ENCODE measurements at regions not wholly inside any gene's neighbourhood (a gene's known extent, or its start where the extent isn't known, plus 50 kb on each side); places are given as distances from the start of the nearest gene placed in this dataset.
"Not testable (repeated sequence)": the region's sequence is repeated elsewhere in the genome, so short reads cannot be mapped to it uniquely, and the experiment has no call there.

DNA sequence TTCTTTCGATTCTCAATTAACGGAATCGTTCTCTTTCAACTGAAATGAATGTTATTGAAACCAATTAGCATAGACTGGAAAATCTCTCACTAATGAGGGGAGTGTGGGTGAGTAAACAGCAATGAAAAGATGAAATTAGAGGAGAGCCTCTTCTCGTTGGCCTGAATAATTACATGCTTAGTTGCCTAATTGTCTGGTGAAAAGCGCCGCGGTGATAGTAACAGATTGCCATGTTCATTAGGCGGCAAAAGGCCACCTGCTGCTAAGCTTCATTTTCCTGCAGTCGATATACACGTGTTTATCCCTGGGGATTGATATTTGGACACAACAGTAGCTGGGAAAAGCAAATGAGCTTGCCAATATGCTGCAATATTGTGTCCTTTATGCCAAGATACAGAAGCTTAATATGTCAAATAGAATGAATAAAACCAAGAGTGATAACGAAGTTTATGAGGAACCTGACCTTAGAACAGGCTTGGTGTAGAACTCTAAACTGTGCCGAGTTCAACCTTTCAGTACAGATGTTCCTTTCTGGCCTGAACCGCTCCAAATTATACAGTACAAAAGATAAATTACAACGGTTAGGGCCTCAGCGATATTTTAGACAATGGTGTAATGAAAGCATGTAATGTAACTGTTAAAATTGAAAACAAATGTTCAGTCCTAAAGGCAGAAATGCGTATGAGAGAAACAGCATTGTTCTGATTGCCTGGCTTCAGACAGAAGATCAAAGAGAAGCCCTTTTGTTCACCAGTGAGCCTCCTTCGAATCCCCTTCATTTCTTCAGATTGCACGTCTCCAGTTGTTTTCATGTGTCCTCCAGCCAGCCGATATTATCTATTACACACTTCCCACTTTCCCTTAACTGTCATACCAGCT, 185.2 kb downstream of the SHOX2 start:
- no peak for DNase-seq

DNA sequence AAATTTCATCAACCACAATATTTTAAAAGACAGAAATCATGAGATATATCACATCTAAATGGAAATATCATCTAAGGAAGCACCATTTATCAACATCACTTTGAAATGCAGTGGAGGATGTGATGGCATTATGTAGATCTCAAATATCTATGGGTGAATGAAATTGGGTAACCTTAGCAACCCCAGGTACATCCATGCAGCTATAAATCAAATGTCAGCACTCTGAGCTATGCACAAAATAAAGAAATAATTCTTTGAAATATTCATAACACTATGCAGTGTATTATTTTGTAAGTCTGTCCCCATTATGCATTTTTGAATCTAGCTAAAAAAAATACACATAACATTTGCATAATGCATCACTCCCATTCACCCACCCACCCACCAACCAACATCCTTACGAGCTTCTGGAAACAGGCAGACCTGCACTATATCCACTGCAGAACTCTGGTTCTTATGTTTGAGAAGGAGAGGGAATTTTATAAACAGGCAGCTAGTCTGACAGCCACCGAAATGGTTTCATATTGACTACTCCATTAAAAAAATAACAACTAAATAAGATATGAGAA, 186.8 kb downstream of the SHOX2 start:
- DNase-seq, result no peak

- no peak for DNase-seq
Observed at GRCh38 chr3:157918402-157918801, 187.8 kb downstream of the SHOX2 start.

- no peak for DNase-seq
Observed at GRCh38 chr3:157916672-157917071, 189.5 kb downstream of the SHOX2 start.

DNA sequence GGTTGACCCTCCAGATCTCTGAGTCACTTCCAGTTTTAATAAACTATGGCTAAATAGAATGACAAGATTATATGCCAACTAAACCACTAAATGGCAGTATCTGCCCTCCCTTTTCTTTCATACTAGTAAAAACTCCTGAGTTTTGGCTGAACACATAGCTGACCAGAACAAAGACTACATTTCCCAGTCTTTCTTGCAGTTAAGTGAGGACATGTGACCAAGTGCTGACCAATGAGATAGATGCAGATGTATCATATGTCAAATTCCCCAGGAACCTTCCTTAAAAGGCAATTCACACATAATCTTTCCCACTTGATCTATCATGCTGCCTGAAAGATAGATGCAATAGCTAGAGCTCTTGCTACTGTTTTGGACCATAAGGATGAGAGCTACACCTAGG, 191.3 kb downstream of the SHOX2 start:
- no peak for DNase-seq

DNA sequence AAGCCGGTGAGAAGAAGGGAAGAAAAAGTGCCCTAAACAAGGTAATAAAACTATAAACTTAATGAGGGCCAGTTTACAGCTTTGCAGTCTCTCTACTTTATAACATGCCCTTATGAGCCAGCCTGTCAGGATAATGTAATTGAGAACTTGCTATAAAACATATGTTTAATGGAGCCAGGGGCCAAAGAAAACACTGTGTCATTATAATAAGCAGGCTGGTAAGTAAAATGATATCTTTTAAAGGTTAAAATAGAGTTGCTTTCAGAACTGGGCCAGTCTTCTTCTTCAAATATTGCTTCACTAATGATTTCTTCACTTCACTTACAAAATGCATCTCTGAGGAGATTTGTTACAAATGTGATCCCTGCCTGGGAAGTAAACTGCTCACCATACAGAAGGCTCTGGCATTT, 192.5 kb downstream of the SHOX2 start:
- DNase-seq, result no peak

DNA sequence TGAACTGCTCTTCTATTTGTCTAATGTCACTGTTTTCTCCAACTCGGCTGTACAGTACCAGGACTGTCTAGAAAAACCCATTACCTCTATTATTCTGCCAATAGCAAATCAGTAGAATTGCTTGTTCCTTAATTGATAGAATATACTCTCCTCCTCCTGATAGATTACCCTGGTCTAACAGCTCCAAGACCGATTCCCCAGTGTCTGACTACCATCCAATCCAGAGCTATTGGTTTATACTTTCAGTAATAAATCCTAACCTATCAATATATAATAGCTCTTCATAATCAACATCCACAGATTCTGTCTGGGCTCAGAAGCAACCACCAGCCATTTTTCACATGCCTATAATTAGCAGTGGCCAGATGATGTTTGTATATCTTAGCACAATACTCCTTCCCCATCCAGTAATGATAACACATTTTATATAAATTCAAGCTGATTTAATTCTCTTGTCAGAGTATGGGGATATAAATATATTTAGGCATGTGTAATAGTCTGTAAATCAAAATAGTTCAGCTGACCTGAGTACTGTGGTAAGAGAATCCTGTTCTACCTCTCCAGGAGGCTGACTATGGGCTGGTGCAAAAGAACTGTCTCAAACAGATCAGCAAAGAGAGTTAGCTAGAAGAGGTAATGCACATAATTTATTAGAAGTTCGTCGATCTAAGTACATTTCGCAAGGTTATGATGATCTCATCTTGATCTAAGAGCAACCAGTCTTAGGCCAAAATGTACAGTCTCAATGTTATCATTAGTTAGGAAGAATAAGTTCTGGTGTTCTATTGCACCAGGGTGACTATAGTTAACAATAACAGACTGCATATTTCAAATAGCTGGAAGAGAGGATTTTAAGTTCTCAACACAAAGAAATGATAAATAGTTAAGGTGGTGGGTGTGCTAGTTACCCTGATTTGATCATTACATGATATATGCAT, 193.4 kb downstream of the SHOX2 start:
- no peak for DNase-seq

- DNase-seq, result no peak
Observed at GRCh38 chr3:157906627-157907026, 199.6 kb downstream of the SHOX2 start.

DNA sequence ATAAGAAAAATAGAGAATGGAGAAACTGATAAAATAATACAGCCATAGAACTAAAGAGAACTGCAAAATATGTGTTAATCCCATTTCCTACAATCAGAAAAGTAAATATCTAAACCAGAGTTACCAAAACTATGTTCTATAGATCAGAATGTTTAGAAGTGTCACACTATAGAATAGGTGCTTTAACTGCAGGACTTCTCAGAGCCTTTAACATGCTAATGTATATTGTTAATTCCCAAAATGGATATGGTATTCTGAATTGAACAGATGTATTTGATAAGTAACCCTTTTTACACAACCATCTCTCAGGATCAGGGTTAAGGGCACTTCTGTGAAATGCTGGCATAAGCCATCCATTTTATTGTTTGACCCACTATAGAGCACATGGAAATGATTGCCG, 200.3 kb downstream of the SHOX2 start:
- DNase-seq, result no peak

DNA sequence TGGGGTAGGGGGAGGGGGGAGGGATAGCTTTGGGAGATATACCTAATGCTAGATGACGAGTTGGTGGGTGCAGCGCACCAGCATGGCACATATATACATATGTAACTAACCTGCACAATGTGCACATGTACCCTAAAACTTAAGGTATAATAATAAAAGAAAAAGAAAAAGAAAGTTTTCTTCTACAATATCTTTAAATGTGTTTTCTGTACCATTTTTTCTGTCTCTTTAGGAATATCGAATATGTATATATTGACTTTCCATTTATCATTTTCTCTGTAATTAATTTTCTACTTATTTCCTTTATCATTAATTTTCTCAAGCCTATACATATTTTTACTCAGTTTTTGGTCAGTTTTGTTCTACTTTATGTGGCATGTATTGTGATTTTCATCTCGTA, 203.5 kb downstream of the SHOX2 start:
- DNase-seq, result not testable (repeated sequence)

- no peak for DNase-seq
Observed at GRCh38 chr3:157888040-157888439, 218.2 kb downstream of the SHOX2 start.

- DNase-seq, result no peak
Observed at GRCh38 chr3:157876556-157876955, 229.7 kb downstream of the SHOX2 start.

DNA sequence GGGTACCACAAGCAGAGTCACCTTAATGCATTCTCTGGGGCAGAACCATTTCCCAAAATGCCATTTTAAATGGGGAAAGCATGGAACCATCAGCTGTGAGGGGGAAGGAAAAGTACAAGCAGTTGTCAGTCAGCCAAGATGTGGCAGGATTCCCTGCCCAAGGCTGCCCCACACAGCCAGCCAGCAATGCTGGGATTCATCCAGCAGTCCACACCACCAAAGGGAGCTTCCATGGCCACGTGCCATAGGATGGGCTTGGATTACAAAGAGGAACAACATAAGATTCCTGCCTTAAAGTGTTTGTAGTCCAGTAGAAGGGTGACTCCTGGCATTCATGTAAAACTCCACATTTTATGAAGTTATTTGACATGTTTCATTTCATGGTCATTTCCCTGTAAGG, 233.3 kb downstream of the SHOX2 start:
- no peak for DNase-seq

GRCh38 chr3:157871838-157872460, 234.3 kb downstream of the SHOX2 start:
- DNase-seq, result no peak

- no peak for DNase-seq
Observed at GRCh38 chr3:157871248-157871647, 235.0 kb downstream of the SHOX2 start.

DNA sequence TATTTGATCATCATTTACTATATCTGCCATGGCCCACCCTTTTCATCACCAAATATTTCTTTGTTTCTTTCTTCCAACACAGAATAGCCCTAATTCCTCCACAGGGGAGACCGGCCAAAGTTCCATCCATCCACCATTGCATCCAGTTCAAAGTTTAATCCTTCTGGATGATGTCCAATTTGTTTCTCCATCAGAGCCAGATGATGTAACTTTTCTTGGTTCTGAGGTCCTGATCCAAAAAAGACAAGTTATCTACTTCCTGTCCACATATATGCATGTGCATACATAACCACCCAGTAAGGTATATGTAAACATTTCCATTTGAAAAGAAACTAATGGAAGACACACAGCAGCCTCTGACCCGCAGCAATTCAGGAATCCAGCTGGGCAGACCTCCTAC, 237.3 kb downstream of the SHOX2 start:
- DNase-seq, result no peak

- no peak for DNase-seq
Observed at GRCh38 chr3:157868196-157868595, 238.0 kb downstream of the SHOX2 start.

DNA sequence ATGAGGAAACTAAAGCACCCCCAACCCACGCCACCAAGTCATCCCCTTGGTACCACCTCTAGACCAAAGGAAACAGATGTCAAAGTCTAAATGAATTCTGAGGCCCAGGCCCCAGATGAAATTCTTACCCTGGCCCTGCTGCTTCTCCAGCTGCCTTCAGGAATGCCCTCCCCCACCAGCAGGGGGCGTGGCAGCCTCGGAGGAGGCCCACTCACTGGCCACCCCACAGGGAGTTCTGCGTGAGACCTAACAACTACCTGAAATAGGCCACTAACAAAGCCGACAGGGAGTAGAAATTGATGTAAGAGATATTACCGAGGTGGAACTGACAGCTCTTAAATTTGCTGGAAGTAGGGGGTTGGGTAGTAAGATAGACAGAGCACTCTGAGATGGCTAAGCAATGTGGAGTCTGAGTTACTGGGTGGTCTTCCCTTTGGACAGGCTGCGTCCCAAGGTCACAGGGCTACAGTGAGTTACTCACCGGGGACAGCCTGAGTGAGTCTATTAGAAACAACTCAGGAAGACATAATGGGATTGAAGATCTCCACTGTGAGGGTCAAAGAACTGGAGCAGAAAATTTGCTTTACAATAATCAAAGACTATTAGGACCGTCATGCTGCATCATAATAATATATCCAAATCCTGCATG, 240.7 kb downstream of the SHOX2 start:
- no peak for DNase-seq

DNA sequence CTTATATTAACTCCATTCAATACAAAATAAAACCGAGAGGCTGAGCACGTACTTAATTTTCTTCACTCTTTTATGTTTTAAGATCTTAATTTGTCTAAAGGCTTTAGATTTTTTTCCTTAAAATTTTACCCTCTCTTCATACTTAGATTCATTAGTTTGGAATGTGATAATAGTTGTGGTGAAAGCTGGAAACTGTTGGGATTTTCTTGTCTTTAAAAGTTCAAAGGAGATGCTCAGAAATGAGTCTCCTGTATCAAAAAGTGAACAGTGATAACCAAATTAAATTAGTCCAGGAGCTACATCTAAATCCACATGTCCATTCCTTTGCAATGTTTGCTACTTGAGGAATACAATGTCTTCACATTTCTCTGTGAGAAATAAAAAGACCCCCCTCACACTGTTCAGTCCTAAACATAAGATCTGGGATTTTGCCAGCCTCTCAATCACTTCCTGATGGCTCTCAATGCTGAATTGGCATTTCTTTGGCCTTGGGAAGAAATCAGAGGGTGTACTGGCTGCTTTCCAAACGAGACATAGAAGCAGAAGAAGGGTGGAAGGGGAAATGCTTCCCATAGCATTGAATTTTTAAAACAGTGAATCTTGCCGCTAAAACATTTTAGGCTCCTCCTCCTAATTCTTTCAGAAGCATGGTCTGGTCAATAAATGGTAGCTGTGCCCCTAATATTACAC, 245.0 kb downstream of the SHOX2 start:
- no peak for DNase-seq

GRCh38 chr3:157859541-157859940, 246.7 kb downstream of the SHOX2 start:
- no peak for DNase-seq

DNA sequence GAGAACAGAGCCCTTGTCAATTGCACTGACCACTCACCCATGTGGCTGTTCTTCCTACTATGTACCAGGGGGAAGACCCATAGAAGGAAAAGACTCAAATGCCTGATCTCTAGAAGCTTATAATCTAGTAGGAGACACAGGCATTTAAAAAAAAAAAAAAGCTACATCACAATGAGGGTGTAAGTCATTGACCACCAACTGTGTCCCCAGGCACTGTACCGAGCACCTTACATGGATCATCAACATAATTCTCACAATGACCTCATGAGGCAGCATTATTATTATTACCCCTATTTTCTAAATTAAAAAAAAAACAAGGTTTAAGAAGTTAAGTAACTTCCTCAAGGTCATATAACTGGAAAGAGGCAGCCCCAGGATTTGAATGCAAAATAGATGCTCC, 247.4 kb downstream of the SHOX2 start:
- DNase-seq, result no peak

- no peak for DNase-seq
Observed at GRCh38 chr3:157857440-157857839, 248.8 kb downstream of the SHOX2 start.

Measured in central memory CD4-positive, alpha-beta T cell (primary cell).